H9 (cell line): ENCODE measurements at regions not wholly inside any gene's neighbourhood (a gene's known extent, or its start where the extent isn't known, plus 50 kb on each side); places are given as distances from the start of the nearest gene placed in this dataset.

ENCODE experiments used
- DNase-seq: peaks from one replicate; pipeline ENCODE4 v3.0.0-alpha.2; 2017
- H2AFZ ChIP-seq: one replicate; pipeline ENCODE4 v1.6.1; 2013; ENCODE audit warnings: mild to moderate bottlenecking, low read length, control low read depth, moderate library complexity
- H2AK5ac ChIP-seq: 2 replicates; pipeline ENCODE4 v1.6.1; 2013; ENCODE audit warnings: low read length, control low read depth, mixed read lengths; ENCODE audit not compliant: insufficient read length
- H2BK120ac ChIP-seq: one replicate; pipeline ENCODE4 v1.6.1; 2013; ENCODE audit warnings: low read depth, mild to moderate bottlenecking, low read length, control low read depth, inconsistent platforms; ENCODE audit not compliant: poor library complexity, severe bottlenecking
- H2BK12ac ChIP-seq: 2 replicates; pipeline ENCODE4 v1.6.1; 2013; ENCODE audit warnings: low read length, control low read depth, mixed read lengths, low read depth; ENCODE audit not compliant: insufficient read length
- H2BK15ac ChIP-seq: 2 replicates; pipeline ENCODE4 v1.6.1; 2013; ENCODE audit warnings: low read depth, low read length, control low read depth
- H2BK20ac ChIP-seq: one replicate; pipeline ENCODE4 v1.6.1; 2013; ENCODE audit warnings: low read depth, mild to moderate bottlenecking, low read length, control low read depth, inconsistent platforms; ENCODE audit not compliant: poor library complexity, severe bottlenecking
- H2BK5ac ChIP-seq: 2 replicates; pipeline ENCODE4 v1.6.1; 2013; ENCODE audit warnings: low read length, control low read depth, mixed read lengths; ENCODE audit not compliant: insufficient read length
- H3K14ac ChIP-seq: 2 replicates; pipeline ENCODE4 v1.6.1; 2013; ENCODE audit warnings: low read length, control low read depth; ENCODE audit not compliant: insufficient read depth
- H3K18ac ChIP-seq: 2 replicates; pipeline ENCODE4 v1.6.1; 2013; ENCODE audit warnings: low read depth, mild to moderate bottlenecking, mixed read lengths, low read length, control low read depth; ENCODE audit not compliant: insufficient read length
- H3K23ac ChIP-seq: 2 replicates; pipeline ENCODE4 v1.6.1; 2013; ENCODE audit warnings: low read length, control low read depth, mixed read lengths, low read depth; ENCODE audit not compliant: insufficient read length
- H3K23me2 ChIP-seq: 2 replicates; pipeline ENCODE4 v1.6.1; 2013; ENCODE audit warnings: low read depth, mild to moderate bottlenecking, mixed read lengths, low read length, control low read depth; ENCODE audit not compliant: insufficient read length, poor library complexity, severe bottlenecking
- H3K27ac ChIP-seq: 2 replicates; pipeline ENCODE4 v1.5.1; 2013; ENCODE audit warnings: low read length, control low read depth, mixed read lengths, low read depth; ENCODE audit not compliant: insufficient read length
- H3K27me3 ChIP-seq: 2 replicates; pipeline ENCODE4 v1.6.1; 2013; ENCODE audit warnings: low read length, control low read depth, inconsistent platforms; ENCODE audit not compliant: insufficient read depth
- H3K4ac ChIP-seq: 2 replicates; pipeline ENCODE4 v1.6.1; 2013; ENCODE audit warnings: low read depth, mild to moderate bottlenecking, control low read depth, inconsistent platforms, low read length, moderate library complexity
- H3K4me1 ChIP-seq: 2 replicates; pipeline ENCODE4 v1.6.1; 2013; ENCODE audit warnings: low read length, control low read depth, inconsistent platforms; ENCODE audit not compliant: insufficient read depth
- H3K4me2 ChIP-seq: 2 replicates; pipeline ENCODE4 v1.6.1; 2013; ENCODE audit warnings: low read length, control low read depth, mixed read lengths; ENCODE audit not compliant: insufficient read length, insufficient read depth
- H3K56ac ChIP-seq: 2 replicates; pipeline ENCODE4 v1.6.1; 2013; ENCODE audit warnings: low read depth, mild to moderate bottlenecking, mixed read lengths, low read length, control low read depth; ENCODE audit not compliant: insufficient read length
- H3K79me1 ChIP-seq: 2 replicates; pipeline ENCODE4 v1.6.1; 2013; ENCODE audit warnings: low read depth, mild to moderate bottlenecking, moderate library complexity, low read length, control low read depth, inconsistent platforms; ENCODE audit not compliant: insufficient read depth, poor library complexity, severe bottlenecking
- H3K79me2 ChIP-seq: 2 replicates; pipeline ENCODE4 v1.6.1; 2013; ENCODE audit warnings: low read length, control low read depth, inconsistent platforms; ENCODE audit not compliant: insufficient read depth
- H3K9ac ChIP-seq: 2 replicates; pipeline ENCODE4 v1.6.1; 2013; ENCODE audit warnings: low read length, control low read depth, mixed read lengths; ENCODE audit not compliant: insufficient read length; ENCODE audit errors: extremely low read depth
- H3K9me3 ChIP-seq: one replicate; pipeline ENCODE4 v1.6.1; 2013; ENCODE audit warnings: low read depth, low read length, inconsistent platforms; ENCODE audit not compliant: control insufficient read depth
- H3T11ph ChIP-seq: one replicate; pipeline ENCODE4 v1.6.1; 2013; ENCODE audit warnings: mild to moderate bottlenecking, low read length, control low read depth, inconsistent platforms
- H4K20me1 ChIP-seq: one replicate; pipeline ENCODE4 v1.6.1; 2013; ENCODE audit not compliant: control insufficient read depth, insufficient read length, insufficient read depth
- H4K5ac ChIP-seq: 2 replicates; pipeline ENCODE4 v1.6.1; 2013; ENCODE audit warnings: low read depth, mild to moderate bottlenecking, mixed read lengths, low read length, control low read depth; ENCODE audit not compliant: insufficient read length
- H4K8ac ChIP-seq: replicated peaks from 2 replicates; pipeline ENCODE4 v1.6.1; 2013; ENCODE audit warnings: low read length, control low read depth, mixed read lengths, low read depth; ENCODE audit not compliant: insufficient read length
- H4K91ac ChIP-seq: 2 replicates; pipeline ENCODE4 v1.6.1; 2013; ENCODE audit warnings: low read depth, mild to moderate bottlenecking, moderate library complexity, mixed read lengths, low read length, control low read depth; ENCODE audit not compliant: insufficient read length
- H3K27ac Mint-ChIP-seq, 3 experiments: 2 replicates in 2 of 3; 3 replicates in 1 of 3; pipeline ENCODE4 v1.8.0; 2020 to 2021; ENCODE audit warnings: mixed read lengths in 3 of 3, mild to moderate bottlenecking in 1 of 3, moderate library complexity in 1 of 3
- H3K27me3 Mint-ChIP-seq: 2 replicates; pipeline ENCODE4 v1.8.0; 2021; ENCODE audit warnings: low read depth, mild to moderate bottlenecking, moderate library complexity, mixed read lengths
- H3K36me3 Mint-ChIP-seq, 3 experiments: 2 replicates in 2 of 3; 3 replicates in 1 of 3; pipeline ENCODE4 v1.8.0; 2020 to 2021; ENCODE audit warnings: low read depth in 3 of 3, mixed read lengths in 3 of 3; ENCODE audit not compliant: insufficient read depth in 1 of 3
- H3K4me1 Mint-ChIP-seq, 2 experiments: 2 replicates each; pipeline ENCODE4 v1.8.0; 2020; ENCODE audit warnings: mixed read lengths in 2 of 2
- H3K4me3 Mint-ChIP-seq, 2 experiments: 2 replicates in 1 of 2; 3 replicates in 1 of 2; pipeline ENCODE4 v1.8.0; 2020 to 2021; ENCODE audit warnings: mild to moderate bottlenecking in 2 of 2, mixed read lengths in 2 of 2, moderate library complexity in 1 of 2
- H3K9me3 Mint-ChIP-seq, 2 experiments: 2 replicates in 1 of 2; 3 replicates in 1 of 2; pipeline ENCODE4 v1.8.0; 2020; ENCODE audit warnings: mild to moderate bottlenecking in 2 of 2, mixed read lengths in 2 of 2, moderate library complexity in 1 of 2
- CTCF ChIP-seq: fragments of 200-600 bp; sonication (generic); conservative IDR thresholded peaks from 3 replicates; pipeline ENCODE4 v1.8.0; 2021; ENCODE audit warnings: antibody characterized with exemption, mild to moderate bottlenecking
- WGBS: extraction: QIAGEN DNeasy Blood & Tissue Kit; methylation state at CpG from one replicate; pipeline ENCODE4 v1.1.7; 2013; ENCODE audit warnings: missing lambda C conversion rate, low lambda C conversion rate, mixed read lengths; ENCODE audit not compliant: insufficient read length; ENCODE audit errors: extremely low coverage; 5-methylcytosine and 5-hydroxymethylcytosine counted together

- Mint-ChIP-seq H3K27ac (no peak overlapping the region), H3K9me3 (no peaks in the 10 kb centered on the region), H3K36me3 (no peaks in the 10 kb centered on the region), H3K4me3 (no peak overlapping the region), H3K4me1 (no peaks in the 10 kb centered on the region), H3K27me3 (peaks cover 3% of the 10 kb centered on the region)
- H3K27me3 ChIP-seq: no peaks in the 10 kb centered on the region
- H2AFZ ChIP-seq: no peak overlapping the region
- H3K79me1 ChIP-seq: no peaks in the 10 kb centered on the region
- WGBS: no CpG with 5 or more reads among the region's 6 CpGs
- no peak overlapping the region for H3K56ac ChIP-seq
- no peak overlapping the region for H3K18ac ChIP-seq
- no peak overlapping the region for H2BK5ac ChIP-seq
- no peak overlapping the region for H2BK12ac ChIP-seq
- H3K4ac ChIP-seq: no peak overlapping the region
- no peak overlapping the region for H3K23ac ChIP-seq
- H3K14ac ChIP-seq: no peak overlapping the region
- TF ChIP-seq CTCF: no peak
- no peak overlapping the region for H3K27ac ChIP-seq
- H3K23me2 ChIP-seq: no peaks in the 10 kb centered on the region
- H2BK120ac ChIP-seq: no peak overlapping the region
- no peaks in the 10 kb centered on the region for H3K79me2 ChIP-seq
- no peak for DNase-seq
- no peak overlapping the region for H2BK20ac ChIP-seq
- H3K4me2 ChIP-seq: no peak overlapping the region
- no peak overlapping the region for H2BK15ac ChIP-seq
- no peak overlapping the region for H4K8ac ChIP-seq
- H3K9ac ChIP-seq: no peak overlapping the region
- H4K5ac ChIP-seq: no peak overlapping the region
- H3T11ph ChIP-seq: no peak overlapping the region
- no peak overlapping the region for H2AK5ac ChIP-seq
- no peaks in the 10 kb centered on the region for H3K4me1 ChIP-seq
- H4K20me1 ChIP-seq: no peaks in the 10 kb centered on the region
- H3K9me3 ChIP-seq: no peaks in the 10 kb centered on the region
- no peak overlapping the region for H4K91ac ChIP-seq
Measured at GRCh38 chr3:65303431-65303830, 615.6 kb upstream of the ADAMTS9 start.
